SK-N-SH (cell line): ENCODE measurements at regions not wholly inside any gene's neighbourhood (a gene's known extent, or its start where the extent isn't known, plus 50 kb on each side); places are given as distances from the start of the nearest gene placed in this dataset.

Experiments used
- CTCF ChIA-PET: fragments of 300-600, 350-600 bp; formaldehyde crosslinking; extraction: SDS; loops from one replicate; lab custom pipeline; 2021; lab: Yijun Ruan, JAX
- POLR2A ChIA-PET: fragments of 350-600 bp; sonication (Branson Sonifier 250); formaldehyde crosslinking; extraction: SDS; loops from one replicate; lab custom pipeline; 2020; ENCODE audit warnings: antibody characterized with exemption, inconsistent platforms; lab: Yijun Ruan, JAX
- DNase-seq: peaks from one replicate; pipeline ENCODE4 v3.0.0; 2012
- H2AFZ ChIP-seq: fragments of 200-600 bp; sonication (generic); 2 replicates; pipeline ENCODE4 v1.8.1; 2016; ENCODE audit warnings: antibody characterized with exemption, mild to moderate bottlenecking, low read depth
- H3F3A ChIP-seq: fragments of 200-600 bp; sonication (generic); replicated peaks from 2 replicates; pipeline ENCODE3; 2016; ENCODE audit warnings: antibody characterized with exemption, mild to moderate bottlenecking; ENCODE audit not compliant: insufficient read depth
- H3K27ac ChIP-seq, 2 experiments: fragments of 200-500 bp in 1 of 2; fragments of 200-600 bp in 1 of 2; sonication (Bioruptor generic) in 1 of 2; sonication (generic), shearing (Covaris generic) in 1 of 2; 2 replicates each; pipeline versions ENCODE4 v1.5.1 to v1.6.1; 2014 to 2016; ENCODE audit warnings: low read depth in 2 of 2, inconsistent platforms in 1 of 2, low read length in 1 of 2, mild to moderate bottlenecking in 1 of 2, mixed read lengths in 1 of 2
- H3K27me3 ChIP-seq: fragments of 200-600 bp; sonication (generic), shearing (Covaris generic); 2 replicates; pipeline ENCODE4 v1.6.1; 2016; ENCODE audit warnings: mixed run types; ENCODE audit not compliant: insufficient read depth
- H3K36me3 ChIP-seq, 2 experiments: fragments of 200-500 bp in 1 of 2; fragments of 200-600 bp in 1 of 2; sonication (Bioruptor generic) in 1 of 2; sonication (generic) in 1 of 2; replicated peaks in 1 of 2; 2 replicates each; pipeline versions ENCODE3 to v1.5.1; 2014 to 2016; ENCODE audit warnings: low read length in 1 of 2, mild to moderate bottlenecking in 1 of 2; ENCODE audit not compliant: insufficient read depth in 2 of 2, control insufficient read depth in 1 of 2
- H3K4me1 ChIP-seq, 2 experiments: fragments of 200-500 bp in 1 of 2; fragments of 200-600 bp in 1 of 2; sonication (Bioruptor generic) in 1 of 2; sonication (generic), shearing (Covaris generic) in 1 of 2; 2 replicates each; pipeline versions ENCODE4 v1.5.1 to v1.6.1; 2014 to 2016; ENCODE audit warnings: low read depth in 1 of 2, low read length in 1 of 2, mixed run types in 1 of 2; ENCODE audit not compliant: insufficient read depth in 2 of 2, control insufficient read depth in 1 of 2
- H3K4me2 ChIP-seq: fragments of 200-600 bp; sonication (generic), shearing (Covaris generic); 2 replicates; pipeline ENCODE4 v1.6.1; 2017; ENCODE audit warnings: mixed run types
- H3K4me3 ChIP-seq, 2 experiments: fragments of 200-500 bp in 1 of 2; fragments of 200-600 bp in 1 of 2; sonication (Bioruptor generic) in 1 of 2; sonication (generic), shearing (Covaris generic) in 1 of 2; 2 replicates each; pipeline versions ENCODE4 v1.5.1 to v1.8.1; 2014 to 2016; ENCODE audit warnings: low read depth in 2 of 2, inconsistent platforms in 1 of 2, low read length in 1 of 2, mild to moderate bottlenecking in 1 of 2, mixed read lengths in 1 of 2, moderate library complexity in 1 of 2
- H3K79me2 ChIP-seq: fragments of 200-600 bp; sonication (generic); 2 replicates; pipeline ENCODE4 v1.8.1; 2017; ENCODE audit warnings: mild to moderate bottlenecking; ENCODE audit not compliant: insufficient read depth
- H3K9ac ChIP-seq: fragments of 200-600 bp; sonication (generic); 2 replicates; pipeline ENCODE4 v1.6.1; 2017; ENCODE audit warnings: mixed run types
- H3K9me2 ChIP-seq: fragments of 200-600 bp; sonication (generic); 2 replicates; pipeline ENCODE4 v1.6.1; 2017; ENCODE audit warnings: mixed run types
- H3K9me3 ChIP-seq: fragments of 200-600 bp; sonication (generic); 2 replicates; pipeline ENCODE4 v1.6.1; 2017; ENCODE audit warnings: mixed run types, mild to moderate bottlenecking, moderate library complexity
- H4K20me1 ChIP-seq: fragments of 200-600 bp; sonication (generic); 2 replicates; pipeline ENCODE4 v1.6.1; 2017; ENCODE audit warnings: mild to moderate bottlenecking, mixed run types; ENCODE audit not compliant: insufficient read depth
- CHD2 ChIP-seq: fragments of 150-350 bp; IDR thresholded peaks from 2 replicates; pipeline ENCODE4 v1.6.1; 2018; ENCODE audit warnings: low read length; ENCODE audit not compliant: partially characterized antibody
- CTCF ChIP-seq: fragments of 200-600 bp; sonication (generic); IDR thresholded peaks from 2 replicates; pipeline ENCODE4 v1.6.1; 2017; ENCODE audit warnings: antibody characterized with exemption, mild to moderate bottlenecking, moderate library complexity
- EZH2phosphoT487 ChIP-seq: fragments of 200-600 bp; sonication (generic); IDR thresholded peaks from 2 replicates; pipeline ENCODE4 v1.6.1; 2017; ENCODE audit warnings: low read depth, mixed run types, mild to moderate bottlenecking, antibody characterized with exemption, moderate library complexity, borderline replicate concordance
- FOXJ3 ChIP-seq: sonication (generic); formaldehyde crosslinking; IDR thresholded peaks from 2 replicates; pipeline ENCODE4 v1.5.1; 2020; ENCODE audit warnings: mild to moderate bottlenecking, missing genetic modification reagents
- MXI1 ChIP-seq: IDR thresholded peaks from 2 replicates; pipeline ENCODE4 v1.6.1; 2012; ENCODE audit warnings: mild to moderate bottlenecking, low read depth, low read length, improper control_type of control experiment
- PBX3 ChIP-seq: IDR thresholded peaks from 2 replicates; pipeline ENCODE4; 2012
- RAD21 ChIP-seq: IDR thresholded peaks from 2 replicates; pipeline ENCODE4 v1.6.1; 2012; ENCODE audit warnings: mild to moderate bottlenecking, low read length
- RFX5 ChIP-seq: IDR thresholded peaks from 2 replicates; pipeline ENCODE4 v1.6.1; 2012; ENCODE audit warnings: mild to moderate bottlenecking, improper control_type of control experiment, low read length
- SIN3A ChIP-seq: IDR thresholded peaks from 2 replicates; pipeline ENCODE4 v1.6.1; 2012; ENCODE audit warnings: low read depth, mild to moderate bottlenecking, low read length, moderate library complexity, borderline replicate concordance
- SMC3 ChIP-seq: IDR thresholded peaks from 2 replicates; pipeline ENCODE4 v1.6.1; 2012; ENCODE audit warnings: low read depth, low read length, improper control_type of control experiment
- USF1 ChIP-seq: IDR thresholded peaks from 2 replicates; pipeline ENCODE4 v1.4.0; 2012; ENCODE audit warnings: low read depth, borderline replicate concordance
- USF2 ChIP-seq: fragments of 150-350 bp; IDR thresholded peaks from 2 replicates; pipeline ENCODE4 v1.6.1; 2017; ENCODE audit warnings: antibody characterized with exemption, low read length, low read depth, borderline replicate concordance
- YY1 ChIP-seq: IDR thresholded peaks from 2 replicates; pipeline ENCODE4 v1.4.0; 2012; ENCODE audit warnings: low read depth, mild to moderate bottlenecking
- WGBS: methylation state at CpG from one replicate; pipeline ENCODE4 v1.1.6; 2017; ENCODE audit warnings: low lambda C conversion rate; 5-methylcytosine and 5-hydroxymethylcytosine counted together

GRCh38 chr1:22206551-22207125, 63.7 kb upstream of the WNT4 start:
- Histone ChIP-seq H3K9me3 (no peaks in the 10 kb centered on the region), H3K79me2 (no peaks in the 10 kb centered on the region), H3K4me1 (peaks cover 0 to 12% of the 10 kb centered on the region in 2 experiments; a peak in 1 of 4 replicates), H3F3A (no peaks in the 10 kb centered on the region), H3K4me2 (no peak overlapping the region), H3K9me2 (no peaks in the 10 kb centered on the region), H4K20me1 (no peaks in the 10 kb centered on the region), H2AFZ (no peak overlapping the region), H3K9ac (no peak overlapping the region), H3K27ac (no peak overlapping the region), H3K27me3 (peaks cover 32% of the 10 kb centered on the region), H3K36me3 (no peaks in the 10 kb centered on the region), H3K4me3 (no peak overlapping the region)
- POLR2A ChIA-PET: no interaction called here
- CTCF ChIA-PET: no interaction called here
- WGBS: 64% methylated on average over 4 of the region's 6 CpGs
- TF ChIP-seq FOXJ3: no peak
- TF ChIP-seq YY1: no peak
- TF ChIP-seq USF1: no peak
- TF ChIP-seq MXI1: no peak
- no peak for TF ChIP-seq PBX3
- no peak for TF ChIP-seq CHD2
- no peak for TF ChIP-seq RAD21
- no peak for TF ChIP-seq RFX5
- no peak for TF ChIP-seq CTCF
- TF ChIP-seq SMC3: no peak
- no peak for TF ChIP-seq SIN3A
- no peak for TF ChIP-seq EZH2phosphoT487
- TF ChIP-seq USF2: no peak
- DNase-seq: no peak
